ENCODE measurements at regions not wholly inside any gene's neighbourhood (a gene's known extent, or its start where the extent isn't known, plus 50 kb on each side); places are given as distances from the start of the nearest gene placed in this dataset.

DNA sequence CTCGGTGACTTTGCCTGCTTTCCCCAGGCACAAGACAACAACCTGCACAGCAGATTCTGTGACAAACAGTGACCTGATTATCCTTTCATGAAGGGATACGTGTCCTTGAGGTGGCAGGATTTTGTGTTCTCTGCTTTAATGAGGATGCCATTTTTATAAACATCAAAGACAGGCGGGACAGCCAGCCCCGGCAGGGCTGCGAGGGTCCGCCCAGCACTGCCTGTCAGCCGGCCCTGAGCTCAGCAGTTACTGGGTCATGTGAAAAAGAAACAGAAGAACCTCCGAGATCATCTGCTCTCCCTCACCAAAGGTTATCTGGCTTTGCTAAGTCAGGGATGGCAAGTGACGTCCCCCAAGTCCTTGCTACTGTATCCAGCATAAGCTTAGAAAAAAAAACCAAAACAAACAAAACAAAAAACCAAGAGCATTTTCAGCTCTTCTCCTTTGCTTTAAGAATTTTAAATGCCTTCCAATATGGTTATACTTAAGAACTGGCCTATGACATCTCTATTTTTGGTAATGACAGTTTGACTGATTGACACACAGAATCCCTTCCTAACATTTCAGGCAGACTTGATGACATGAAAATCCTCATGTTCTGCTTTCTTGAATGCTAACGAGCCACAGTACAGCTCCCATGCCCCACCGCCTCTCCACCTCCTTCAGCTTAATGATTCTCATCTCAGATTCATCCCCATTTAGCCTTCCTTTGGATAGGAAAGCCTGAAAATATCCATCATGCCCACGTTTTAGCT is 666.6 kb upstream of the ARGLU1 start:
- TF ChIP-seq EZH2 (IDR thresholded peaks at IDR 0.05; ENCODE audit: borderline replicate concordance, low read depth, low read length, severe bottlenecking), result no peak
- TF ChIP-seq, protein P1, sequence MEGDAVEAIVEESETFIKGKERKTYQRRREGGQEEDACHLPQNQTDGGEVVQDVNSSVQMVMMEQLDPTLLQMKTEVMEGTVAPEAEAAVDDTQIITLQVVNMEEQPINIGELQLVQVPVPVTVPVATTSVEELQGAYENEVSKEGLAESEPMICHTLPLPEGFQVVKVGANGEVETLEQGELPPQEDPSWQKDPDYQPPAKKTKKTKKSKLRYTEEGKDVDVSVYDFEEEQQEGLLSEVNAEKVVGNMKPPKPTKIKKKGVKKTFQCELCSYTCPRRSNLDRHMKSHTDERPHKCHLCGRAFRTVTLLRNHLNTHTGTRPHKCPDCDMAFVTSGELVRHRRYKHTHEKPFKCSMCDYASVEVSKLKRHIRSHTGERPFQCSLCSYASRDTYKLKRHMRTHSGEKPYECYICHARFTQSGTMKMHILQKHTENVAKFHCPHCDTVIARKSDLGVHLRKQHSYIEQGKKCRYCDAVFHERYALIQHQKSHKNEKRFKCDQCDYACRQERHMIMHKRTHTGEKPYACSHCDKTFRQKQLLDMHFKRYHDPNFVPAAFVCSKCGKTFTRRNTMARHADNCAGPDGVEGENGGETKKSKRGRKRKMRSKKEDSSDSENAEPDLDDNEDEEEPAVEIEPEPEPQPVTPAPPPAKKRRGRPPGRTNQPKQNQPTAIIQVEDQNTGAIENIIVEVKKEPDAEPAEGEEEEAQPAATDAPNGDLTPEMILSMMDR (IDR thresholded peaks at IDR 0.05; ENCODE audit: extremely low read depth in 1 of 2, insufficient read depth in 1 of 2, low read depth in 1 of 2, low read length in 2 of 2), result no peak
- TF ChIP-seq MAX (IDR thresholded peaks at IDR 0.05; ENCODE audit: insufficient read depth, insufficient read length), result no peak
